Immature natural killer cell (primary cell): ENCODE measurements at regions not wholly inside any gene's neighbourhood (a gene's known extent, or its start where the extent isn't known, plus 50 kb on each side); places are given as distances from the start of the nearest gene placed in this dataset.

ENCODE experiments used
- DNase-seq, 3 donors: peaks; one replicate each; pipeline ENCODE4 v3.0.0; 2022; ENCODE audit warnings: mixed read lengths in 1 of 3
- H3K27ac Mint-ChIP-seq, 6 donors: one replicate each; pipeline ENCODE4 v1.8.0; 2020; ENCODE audit warnings: mixed read lengths in 6 of 6, mild to moderate bottlenecking in 5 of 6, inconsistent platforms in 4 of 6, moderate library complexity in 3 of 6
- H3K27me3 Mint-ChIP-seq, 3 donors: one replicate each; pipeline ENCODE4 v1.8.0; 2020 to 2021; ENCODE audit warnings: low read depth in 3 of 3, mild to moderate bottlenecking in 3 of 3, mixed read lengths in 3 of 3, moderate library complexity in 3 of 3, inconsistent platforms in 1 of 3
- H3K36me3 Mint-ChIP-seq, 3 donors: one replicate each; pipeline ENCODE4 v1.8.0; 2020; ENCODE audit warnings: mixed read lengths in 3 of 3, inconsistent platforms in 2 of 3, mild to moderate bottlenecking in 2 of 3
- H3K4me1 Mint-ChIP-seq, 2 donors: one replicate each; pipeline ENCODE4 v1.8.0; 2020; ENCODE audit warnings: inconsistent platforms in 2 of 2, mild to moderate bottlenecking in 2 of 2, mixed read lengths in 2 of 2, moderate library complexity in 1 of 2
- H3K4me3 Mint-ChIP-seq, 5 donors: one replicate each; pipeline ENCODE4 v1.8.0; 2020; ENCODE audit warnings: mild to moderate bottlenecking in 5 of 5, mixed read lengths in 5 of 5, inconsistent platforms in 3 of 5, moderate library complexity in 3 of 5
- H3K9me3 Mint-ChIP-seq, 6 donors: one replicate each; pipeline ENCODE4 v1.8.0; 2020; ENCODE audit warnings: mild to moderate bottlenecking in 6 of 6, mixed read lengths in 6 of 6, inconsistent platforms in 4 of 6, moderate library complexity in 3 of 6

GRCh38 chr2:46826569-46827245 is 88.9 kb downstream of the MCFD2 start:
- H3K4me1 Mint-ChIP-seq = no peaks in the 10 kb centered on the region
- no peak overlapping the region for H3K27ac Mint-ChIP-seq
- no peak overlapping the region for H3K4me3 Mint-ChIP-seq
- DNase-seq = no peak
- peaks cover 0 to 1% (median 0%) of the 10 kb centered on the region in 6 donors for H3K9me3 Mint-ChIP-seq
- H3K27me3 Mint-ChIP-seq = peaks cover 3 to 14% (median 4%) of the 10 kb centered on the region in 3 donors
- no peaks in the 10 kb centered on the region for H3K36me3 Mint-ChIP-seq

- no peak for DNase-seq
- H3K9me3 Mint-ChIP-seq = peaks cover 0 to 1% (median 0%) of the 10 kb centered on the region in 6 donors
- H3K4me1 Mint-ChIP-seq = no peaks in the 10 kb centered on the region
- no peak overlapping the region for H3K27ac Mint-ChIP-seq
- H3K4me3 Mint-ChIP-seq = no peak overlapping the region
- peaks cover 3 to 14% (median 4%) of the 10 kb centered on the region in 3 donors for H3K27me3 Mint-ChIP-seq
- H3K36me3 Mint-ChIP-seq = no peaks in the 10 kb centered on the region
Observed at GRCh38 chr2:46825939-46826568, 89.6 kb downstream of the MCFD2 start.

- no peaks in the 10 kb centered on the region for H3K4me1 Mint-ChIP-seq
- H3K27me3 Mint-ChIP-seq = peaks cover 3 to 14% (median 4%) of the 10 kb centered on the region in 3 donors
- DNase-seq = no peak
- no peak overlapping the region for H3K27ac Mint-ChIP-seq
- peaks cover 0 to 1% (median 0%) of the 10 kb centered on the region in 6 donors for H3K9me3 Mint-ChIP-seq
- H3K4me3 Mint-ChIP-seq = no peak overlapping the region
- no peaks in the 10 kb centered on the region for H3K36me3 Mint-ChIP-seq
Observed at GRCh38 chr2:46825231-46825938, 90.2 kb downstream of the MCFD2 start.

DNA sequence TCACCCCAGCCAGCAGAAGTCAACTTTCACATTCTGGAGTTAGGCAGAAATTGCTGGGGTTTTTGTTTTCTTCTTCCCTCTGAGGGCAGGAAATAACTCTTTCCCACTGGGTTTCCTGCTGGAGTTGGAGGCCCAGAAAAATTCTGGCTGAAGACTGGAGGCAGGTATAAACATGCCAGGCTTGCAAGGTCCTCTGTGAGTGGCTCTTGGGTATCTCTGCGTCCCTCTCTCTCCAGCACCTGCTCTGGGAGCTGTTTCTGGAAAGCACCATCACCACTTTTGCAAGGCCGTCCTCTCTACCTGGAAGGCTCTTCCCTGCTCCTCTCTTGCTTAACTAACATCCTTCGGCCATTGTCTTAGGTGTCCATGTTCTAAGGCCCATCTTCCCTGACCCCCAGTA is 91.0 kb downstream of the MCFD2 start:
- no peak overlapping the region for H3K27ac Mint-ChIP-seq
- H3K4me1 Mint-ChIP-seq = no peaks in the 10 kb centered on the region

DNA sequence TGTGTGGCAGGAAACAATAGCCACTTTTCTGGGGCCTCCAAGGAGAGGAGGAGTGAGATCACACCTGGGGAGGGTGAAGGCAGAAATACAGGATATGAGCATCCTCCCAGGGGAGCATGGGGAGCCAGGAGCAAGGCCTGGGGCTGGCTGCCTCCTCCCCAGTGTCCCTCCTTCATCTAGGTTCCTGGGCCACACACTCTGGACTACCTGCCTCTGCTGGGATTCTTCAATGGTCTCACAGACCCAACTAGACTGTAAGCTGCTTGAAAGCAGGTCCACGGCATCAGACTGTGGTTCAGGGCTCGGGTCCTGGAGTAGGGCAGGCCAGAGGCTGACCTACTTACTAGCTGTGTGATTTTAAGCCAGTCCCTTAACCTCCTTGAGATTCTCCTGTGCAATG is 94.0 kb downstream of the MCFD2 start:
- Mint-ChIP-seq H3K36me3 (no peaks in the 10 kb centered on the region), H3K4me1 (no peaks in the 10 kb centered on the region), H3K9me3 (peaks cover 0 to 1% (median 0%) of the 10 kb centered on the region in 6 donors), H3K4me3 (no peak overlapping the region), H3K27ac (no peak overlapping the region), H3K27me3 (peaks cover 3 to 9% (median 3%) of the 10 kb centered on the region in 3 donors)
- DNase-seq = no peak

More for the DNA sequence above, 91.0 kb downstream of the MCFD2 start:
- no peak for DNase-seq
- Mint-ChIP-seq H3K27me3 (peaks cover 3 to 10% (median 4%) of the 10 kb centered on the region in 3 donors), H3K36me3 (no peaks in the 10 kb centered on the region), H3K9me3 (peaks cover 0 to 1% (median 0%) of the 10 kb centered on the region in 6 donors), H3K4me3 (no peak overlapping the region)

GRCh38 chr2:46818819-46819218 is 96.8 kb downstream of the MCFD2 start:
- Mint-ChIP-seq H3K36me3 (no peaks in the 10 kb centered on the region), H3K9me3 (no peaks in the 10 kb centered on the region), H3K27me3 (peaks cover 3 to 5% (median 5%) of the 10 kb centered on the region in 3 donors), H3K4me3 (no peak overlapping the region), H3K4me1 (no peaks in the 10 kb centered on the region), H3K27ac (no peak overlapping the region)
- no peak for DNase-seq

DNA sequence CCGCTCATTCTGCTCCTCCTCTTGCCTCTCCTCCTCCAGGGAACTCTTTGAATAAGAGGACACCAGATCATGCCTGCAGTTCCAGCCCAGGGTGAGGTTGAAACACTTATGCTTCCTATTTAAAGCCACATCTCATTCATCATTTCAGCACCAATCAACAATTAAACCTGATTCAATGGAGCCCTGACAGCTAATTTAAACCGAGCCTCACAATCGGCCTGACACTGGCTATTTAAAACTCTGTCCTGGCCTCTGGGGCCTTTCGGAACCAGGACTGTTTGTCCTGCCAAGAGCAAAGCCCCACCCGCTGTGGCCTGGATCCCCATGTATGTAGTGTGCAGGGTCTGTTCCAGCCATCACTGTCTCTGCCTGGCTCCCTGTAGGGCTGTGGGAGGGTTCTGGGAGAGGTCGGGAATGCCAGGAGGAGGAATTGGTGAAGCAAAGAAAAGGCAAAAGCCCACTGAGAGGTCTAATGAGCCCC is 97.4 kb downstream of the MCFD2 start:
- DNase-seq = no peak
- H3K36me3 Mint-ChIP-seq = no peaks in the 10 kb centered on the region
- no peak overlapping the region for H3K4me3 Mint-ChIP-seq
- H3K9me3 Mint-ChIP-seq = no peaks in the 10 kb centered on the region
- H3K27ac Mint-ChIP-seq = no peak overlapping the region
- peaks cover 3 to 5% (median 5%) of the 10 kb centered on the region in 3 donors for H3K27me3 Mint-ChIP-seq
- no peaks in the 10 kb centered on the region for H3K4me1 Mint-ChIP-seq

- no peak overlapping the region for H3K4me3 Mint-ChIP-seq
- peaks cover 2 to 6% (median 5%) of the 10 kb centered on the region in 3 donors for H3K27me3 Mint-ChIP-seq
- no peak for DNase-seq
- no peaks in the 10 kb centered on the region for H3K36me3 Mint-ChIP-seq
- H3K27ac Mint-ChIP-seq = no peak overlapping the region
- H3K9me3 Mint-ChIP-seq = no peaks in the 10 kb centered on the region
- H3K4me1 Mint-ChIP-seq = no peaks in the 10 kb centered on the region
Observed at GRCh38 chr2:46816846-46817726, 98.5 kb downstream of the MCFD2 start.

- H3K4me3 Mint-ChIP-seq = no peak overlapping the region
- DNase-seq = no peak
- no peak overlapping the region for H3K27ac Mint-ChIP-seq
- no peaks in the 10 kb centered on the region for H3K36me3 Mint-ChIP-seq
- H3K4me1 Mint-ChIP-seq = no peaks in the 10 kb centered on the region
- H3K9me3 Mint-ChIP-seq = no peaks in the 10 kb centered on the region
- H3K27me3 Mint-ChIP-seq = peaks cover 2 to 6% (median 5%) of the 10 kb centered on the region in 3 donors
Observed at GRCh38 chr2:46816151-46816845, 99.3 kb downstream of the MCFD2 start.

DNA sequence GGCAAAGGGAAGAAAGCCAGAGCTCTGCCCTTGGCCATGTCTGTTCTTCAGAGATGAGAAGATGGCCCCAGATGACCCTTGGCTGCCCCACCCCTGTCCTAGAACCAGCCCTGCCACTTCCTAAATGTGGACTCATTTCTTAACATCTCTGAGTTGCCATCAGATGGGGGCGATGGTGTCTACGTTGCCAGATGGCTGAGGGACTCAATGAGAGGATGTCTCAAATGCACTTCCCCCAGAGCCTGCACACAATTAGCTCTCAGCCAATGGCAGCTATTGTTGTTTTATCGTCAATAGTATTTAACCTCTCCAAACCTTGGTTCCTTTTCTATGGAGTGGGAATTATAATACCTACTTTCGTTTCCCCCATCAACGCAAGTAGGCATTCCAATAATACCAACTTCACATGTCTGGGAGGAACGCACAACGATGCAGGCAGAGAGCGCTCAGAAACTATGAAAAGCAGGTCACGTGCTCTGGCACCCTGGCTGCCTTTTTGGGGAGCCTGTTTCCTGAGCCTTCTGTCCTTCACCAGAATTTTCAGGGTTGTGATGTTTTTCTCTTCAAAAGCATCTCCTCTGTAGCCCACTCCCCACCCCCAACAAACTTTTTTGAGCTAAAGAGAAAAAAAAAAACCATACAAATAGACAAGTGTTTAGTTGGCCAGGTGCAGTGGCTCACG is 100.3 kb downstream of the MCFD2 start:
- Mint-ChIP-seq H3K4me3 (no peak overlapping the region), H3K4me1 (no peaks in the 10 kb centered on the region)
- no peak for DNase-seq

DNA sequence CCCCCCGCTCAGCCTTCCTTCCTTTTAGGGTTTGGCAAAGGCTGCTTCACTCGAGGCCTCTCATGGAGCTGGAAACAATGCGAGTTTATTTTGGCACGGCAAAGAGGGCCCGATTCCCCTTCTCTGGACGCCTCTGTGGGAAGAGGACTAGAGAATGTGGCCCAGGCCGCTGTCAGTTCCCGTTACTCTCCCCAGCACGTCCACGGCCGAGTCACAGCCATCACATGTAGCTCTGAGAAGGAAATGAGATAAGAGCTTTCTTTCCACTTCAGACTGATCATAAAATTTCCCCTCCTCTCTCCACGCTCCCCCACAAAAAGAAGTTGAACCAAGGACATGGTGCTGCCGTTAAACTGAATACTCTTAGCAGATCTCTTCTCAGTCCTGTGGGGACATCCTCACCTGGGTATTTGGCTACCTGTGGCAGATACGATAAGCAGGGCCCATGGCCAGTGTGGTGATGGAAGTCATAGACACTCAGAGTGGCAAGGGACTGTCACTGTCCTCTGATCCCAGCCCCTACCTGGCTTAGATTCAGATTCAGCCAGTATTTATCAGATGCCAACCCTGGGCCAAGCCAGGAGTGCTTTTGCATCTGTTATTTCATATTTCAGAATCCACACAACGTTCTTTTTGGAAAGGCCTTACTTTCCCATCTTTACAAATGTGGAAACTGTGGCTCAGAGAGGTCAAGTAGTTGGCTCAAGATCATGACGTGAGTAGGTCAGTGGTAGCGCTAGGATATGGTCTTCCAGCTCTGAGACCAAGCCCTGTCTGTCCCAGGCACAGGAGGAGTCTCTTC is 101.2 kb downstream of the MCFD2 start:
- no peaks in the 10 kb centered on the region for H3K36me3 Mint-ChIP-seq

More for the DNA sequence above, 100.3 kb downstream of the MCFD2 start:
- H3K9me3 Mint-ChIP-seq = no peaks in the 10 kb centered on the region
- H3K27ac Mint-ChIP-seq = no peak overlapping the region
- no peaks in the 10 kb centered on the region for H3K36me3 Mint-ChIP-seq
- peaks cover 6 to 8% (median 6%) of the 10 kb centered on the region in 3 donors for H3K27me3 Mint-ChIP-seq

GRCh38 chr2:46813680-46814079 is 101.9 kb downstream of the MCFD2 start:
- no peaks in the 10 kb centered on the region for H3K4me1 Mint-ChIP-seq
- peaks cover 6 to 8% (median 6%) of the 10 kb centered on the region in 3 donors for H3K27me3 Mint-ChIP-seq
- H3K9me3 Mint-ChIP-seq = no peaks in the 10 kb centered on the region
- H3K36me3 Mint-ChIP-seq = no peaks in the 10 kb centered on the region
- no peak for DNase-seq
- H3K27ac Mint-ChIP-seq = no peak overlapping the region
- no peak overlapping the region for H3K4me3 Mint-ChIP-seq

More for the DNA sequence above, 101.2 kb downstream of the MCFD2 start:
- Mint-ChIP-seq H3K27ac (no peak overlapping the region), H3K4me1 (no peaks in the 10 kb centered on the region), H3K9me3 (no peaks in the 10 kb centered on the region), H3K27me3 (peaks cover 6 to 8% (median 6%) of the 10 kb centered on the region in 3 donors), H3K4me3 (no peak overlapping the region)
- no peak for DNase-seq
